ENCODE measurements at regions not wholly inside any gene's neighbourhood (a gene's known extent, or its start where the extent isn't known, plus 50 kb on each side); places are given as distances from the start of the nearest gene placed in this dataset.

DNA sequence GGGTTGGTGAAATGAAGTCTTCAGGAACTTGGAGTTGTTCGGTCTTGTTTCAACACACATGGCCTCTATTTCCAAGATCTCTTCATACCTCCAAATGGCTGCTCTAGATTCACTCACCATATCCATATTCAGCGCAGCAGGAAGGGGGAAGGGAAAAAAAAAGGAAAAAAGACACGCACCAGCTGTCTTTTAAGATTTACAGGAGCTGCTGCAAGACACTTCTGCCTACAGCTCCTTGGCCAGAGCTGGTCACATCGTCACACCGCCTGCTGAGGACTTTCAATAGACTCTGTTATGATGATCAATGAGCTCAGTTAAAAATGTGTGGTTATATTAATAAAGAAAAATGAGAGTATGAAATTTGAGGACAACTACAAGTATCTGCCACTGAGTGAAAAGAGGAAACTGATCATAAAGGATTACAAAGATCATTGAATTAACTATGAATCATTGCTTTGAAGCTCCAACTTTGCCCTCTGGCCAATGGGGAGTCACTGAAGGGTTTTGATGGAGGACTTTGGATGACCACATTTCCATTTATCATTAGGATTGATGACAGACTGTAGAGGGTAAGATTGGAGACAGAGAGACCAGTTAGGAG lies 182.1 kb upstream of the HMGA2 start:
- CTCF ChIA-PET, result interaction anchor here (0.7 kb wide), 1 partner anchor 100 kb away, joined by 3 read pairs; no protein-coding TSS in a partner anchor
- no TSS peak for BruUV-seq (replicated peaks)
- no peak overlapping the region for H3K4me3 ChIP-seq (ENCODE audit: low read depth, low read length, poor library complexity, severe bottlenecking)
- no peaks in the 10 kb centered on the region for H3K9me3 ChIP-seq (ENCODE audit: low read depth, low read length, poor library complexity, severe bottlenecking)
- H3K27me3 ChIP-seq (replicated peaks; ENCODE audit: insufficient read depth, low read depth, low read length, poor library complexity), result no peaks in the 10 kb centered on the region
- no peaks in the 10 kb centered on the region for H3K36me3 ChIP-seq (ENCODE audit: insufficient read depth, low read length, poor library complexity, severe bottlenecking)
- H3K27ac ChIP-seq (ENCODE audit: low read depth, low read length, poor library complexity, severe bottlenecking), result no peak overlapping the region
- H3K4me1 ChIP-seq (ENCODE audit: insufficient read depth, low read length, poor library complexity, severe bottlenecking), result peaks cover 21% of the 10 kb centered on the region
- intact Hi-C loops (cut with micrococcal nuclease; ENCODE audit: unreplicated experiment), result no loop called here
- no peak for DNase-seq (ENCODE audit: low spot score)
- POLR2A ChIA-PET (ENCODE audit: low non-redundant PET), result no interaction called here
- TF ChIP-seq EZH2 (IDR thresholded peaks at IDR 0.05; ENCODE audit: borderline replicate concordance, low read depth, low read length, poor library complexity, severe bottlenecking) (no peak), CTCF (conservative IDR thresholded peaks at IDR 0.05; ENCODE audit: low read depth, low read length) (no peak)

DNA sequence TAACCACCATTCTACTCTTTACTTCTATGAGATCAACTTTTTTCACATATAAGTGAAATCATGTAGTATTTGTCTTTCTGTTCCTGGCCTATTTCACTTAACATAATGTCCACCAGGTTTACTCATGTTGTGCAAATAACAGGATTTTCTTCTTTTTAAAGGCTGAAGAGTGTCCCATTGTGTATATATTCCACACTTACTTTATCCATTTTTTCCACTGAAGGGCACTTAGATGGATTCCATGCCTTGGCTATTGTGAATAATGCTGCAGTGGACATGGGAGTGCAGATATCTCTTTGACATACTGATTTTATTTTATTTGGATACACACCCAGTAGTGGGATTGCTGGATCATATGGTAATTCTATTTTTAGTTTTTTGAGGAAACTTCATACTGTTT lies 181.1 kb upstream of the HMGA2 start:
- ChIA-PET POLR2A (ENCODE audit: low non-redundant PET) (no interaction called here), CTCF (no interaction called here)
- Histone ChIP-seq H3K9me3 (ENCODE audit: low read depth, low read length, poor library complexity, severe bottlenecking) (no peaks in the 10 kb centered on the region), H3K27ac (ENCODE audit: low read depth, low read length, poor library complexity, severe bottlenecking) (no peak overlapping the region), H3K27me3 (replicated peaks; ENCODE audit: insufficient read depth, low read depth, low read length, poor library complexity) (no peaks in the 10 kb centered on the region), H3K36me3 (ENCODE audit: insufficient read depth, low read length, poor library complexity, severe bottlenecking) (no peaks in the 10 kb centered on the region), H3K4me1 (ENCODE audit: insufficient read depth, low read length, poor library complexity, severe bottlenecking) (peaks cover 21% of the 10 kb centered on the region), H3K4me3 (ENCODE audit: low read depth, low read length, poor library complexity, severe bottlenecking) (no peak overlapping the region)
- intact Hi-C loops (cut with micrococcal nuclease; ENCODE audit: unreplicated experiment), result no loop called here
- DNase-seq (ENCODE audit: low spot score), result no peak
- BruUV-seq (replicated peaks), result no TSS peak
- TF ChIP-seq CTCF (conservative IDR thresholded peaks at IDR 0.05; ENCODE audit: low read depth, low read length), result no peak
- TF ChIP-seq EZH2 (IDR thresholded peaks at IDR 0.05; ENCODE audit: borderline replicate concordance, low read depth, low read length, poor library complexity, severe bottlenecking), result no peak

- ChIA-PET CTCF (no interaction called here), POLR2A (ENCODE audit: low non-redundant PET) (no interaction called here)
- H3K9me3 ChIP-seq (ENCODE audit: low read depth, low read length, poor library complexity, severe bottlenecking), result no peaks in the 10 kb centered on the region
- no peaks in the 10 kb centered on the region for H3K36me3 ChIP-seq (ENCODE audit: insufficient read depth, low read length, poor library complexity, severe bottlenecking)
- intact Hi-C loops (cut with micrococcal nuclease; ENCODE audit: unreplicated experiment), result no loop called here
- H3K27me3 ChIP-seq (replicated peaks; ENCODE audit: insufficient read depth, low read depth, low read length, poor library complexity), result no peaks in the 10 kb centered on the region
- H3K4me1 ChIP-seq (ENCODE audit: insufficient read depth, low read length, poor library complexity, severe bottlenecking), result peaks cover 20% of the 10 kb centered on the region
- no peak overlapping the region for H3K27ac ChIP-seq (ENCODE audit: low read depth, low read length, poor library complexity, severe bottlenecking)
- H3K4me3 ChIP-seq (ENCODE audit: low read depth, low read length, poor library complexity, severe bottlenecking), result no peak overlapping the region
- TF ChIP-seq EZH2 (IDR thresholded peaks at IDR 0.05; ENCODE audit: borderline replicate concordance, low read depth, low read length, poor library complexity, severe bottlenecking), result no peak
- TF ChIP-seq CTCF (conservative IDR thresholded peaks at IDR 0.05; ENCODE audit: low read depth, low read length), result no peak
- BruUV-seq (replicated peaks), result TSS peak; percentile 99
- no peak for DNase-seq (ENCODE audit: low spot score)
Observed at GRCh38 chr12:65643595-65644386, 180.5 kb upstream of the HMGA2 start.
